HEK293 (cell line): ENCODE measurements at regions not wholly inside any gene's neighbourhood (a gene's known extent, or its start where the extent isn't known, plus 50 kb on each side); places are given as distances from the start of the nearest gene placed in this dataset.
"Not testable (repeated sequence)": the region's sequence is repeated elsewhere in the genome, so short reads cannot be mapped to it uniquely, and the experiment has no call there.

Experiments
- CTCF ChIA-PET: fragments of 350-600 bp; formaldehyde crosslinking; extraction: SDS; loops from one replicate; lab custom pipeline; 2021; ENCODE audit warnings: antibody characterized with exemption; lab: Yijun Ruan, JAX
- POLR2A ChIA-PET: fragments of 300-600 bp; formaldehyde crosslinking; extraction: SDS; loops from one replicate; lab custom pipeline; 2020; ENCODE audit warnings: antibody characterized with exemption, inconsistent platforms; lab: Yijun Ruan, JAX
- H3K27ac ChIP-seq: fragments of 200-500 bp; sonication (Bioruptor generic); 2 replicates; pipeline ENCODE4 v1.5.1; 2014; ENCODE audit warnings: low read depth, low read length, control low read depth, inconsistent platforms; ENCODE audit errors: extremely low read depth
- H3K36me3 ChIP-seq, 2 experiments: fragments of 200-500 bp in 1 of 2; sonication (Bioruptor generic) in 1 of 2; 1 replicate in 1 of 2; 2 replicates in 1 of 2; pipeline ENCODE4 v1.5.1; 2014 to 2017; ENCODE audit warnings: inconsistent platforms in 2 of 2, low read length in 2 of 2; ENCODE audit not compliant: control insufficient read depth in 2 of 2, insufficient read depth in 1 of 2
- H3K4me1 ChIP-seq: fragments of 200-500 bp; sonication (Bioruptor generic); 2 replicates; pipeline ENCODE4 v1.5.1; 2014; ENCODE audit warnings: mild to moderate bottlenecking, low read length, inconsistent platforms; ENCODE audit not compliant: control insufficient read depth, insufficient read depth
- H3K4me3 ChIP-seq: 2 replicates; pipeline ENCODE4 v1.5.1; 2011; ENCODE audit warnings: low read depth, mild to moderate bottlenecking, control low read depth, low read length, moderate library complexity
- H3K9me3 ChIP-seq: fragments of 200-500 bp; sonication (Bioruptor generic); 2 replicates; pipeline ENCODE4 v1.5.1; 2014; ENCODE audit warnings: low read depth, low read length, inconsistent platforms; ENCODE audit not compliant: control insufficient read depth, insufficient read depth
- BCL11B ChIP-seq: fragments of 450-650 bp; formaldehyde crosslinking; IDR thresholded peaks from 2 replicates; pipeline ENCODE4 v1.5.1; 2016; ENCODE audit warnings: low read depth, missing biosample characterization, missing genetic modification characterization
- KLF1 ChIP-seq: fragments of 450-650 bp; formaldehyde crosslinking; IDR thresholded peaks from 2 replicates; pipeline ENCODE4 v1.5.1; 2016; ENCODE audit warnings: missing biosample characterization, missing genetic modification characterization
- PBX3 ChIP-seq: sonication (generic); formaldehyde crosslinking; IDR thresholded peaks from 2 replicates; pipeline ENCODE4 v1.8.1; 2022; ENCODE audit warnings: mild to moderate bottlenecking, moderate library complexity, missing genetic modification reagents
- PRDM10 ChIP-seq: fragments of 450-650 bp; formaldehyde crosslinking; IDR thresholded peaks from 2 replicates; pipeline ENCODE4 v1.5.1; 2016; ENCODE audit warnings: missing biosample characterization, missing genetic modification characterization
- REST ChIP-seq: fragments of 450-650 bp; formaldehyde crosslinking; IDR thresholded peaks from 2 replicates; pipeline ENCODE4 v1.5.1; 2016; ENCODE audit warnings: missing biosample characterization, missing genetic modification characterization
- SCRT1 ChIP-seq: fragments of 450-650 bp; formaldehyde crosslinking; IDR thresholded peaks from 2 replicates; pipeline ENCODE4 v1.5.1; 2016; ENCODE audit warnings: missing biosample characterization, missing genetic modification characterization, borderline replicate concordance
- SCRT2 ChIP-seq: fragments of 450-650 bp; formaldehyde crosslinking; IDR thresholded peaks from 2 replicates; pipeline ENCODE4 v1.5.1; 2016; ENCODE audit warnings: missing biosample characterization, missing genetic modification characterization
- TSHZ1 ChIP-seq: fragments of 450-650 bp; formaldehyde crosslinking; IDR thresholded peaks from 2 replicates; pipeline ENCODE4 v1.5.1; 2016; ENCODE audit warnings: missing biosample characterization, missing genetic modification characterization, borderline replicate concordance
- ZBTB17 ChIP-seq: fragments of 450-650 bp; formaldehyde crosslinking; IDR thresholded peaks from 2 replicates; pipeline ENCODE4 v1.5.1; 2016; ENCODE audit warnings: missing biosample characterization, missing genetic modification characterization
- ZBTB21 ChIP-seq: fragments of 450-650 bp; formaldehyde crosslinking; IDR thresholded peaks from 2 replicates; pipeline ENCODE4 v1.5.1; 2017; ENCODE audit warnings: missing biosample characterization, missing genetic modification characterization
- ZNF10 ChIP-seq: fragments of 450-650 bp; formaldehyde crosslinking; IDR thresholded peaks from 2 replicates; pipeline ENCODE4 v1.5.1; 2017; ENCODE audit warnings: missing biosample characterization, missing genetic modification characterization
- ZNF146 ChIP-seq: fragments of 450-650 bp; formaldehyde crosslinking; IDR thresholded peaks from 2 replicates; pipeline ENCODE4 v1.5.1; 2016; ENCODE audit warnings: missing biosample characterization, missing genetic modification characterization
- ZNF18 ChIP-seq: fragments of 450-650 bp; formaldehyde crosslinking; IDR thresholded peaks from 2 replicates; pipeline ENCODE4 v1.5.1; 2016; ENCODE audit warnings: missing biosample characterization, missing genetic modification characterization
- ZNF184 ChIP-seq: fragments of 450-650 bp; IDR thresholded peaks from 2 replicates; pipeline ENCODE4 v1.5.1; 2018; ENCODE audit warnings: missing biosample characterization, mild to moderate bottlenecking, missing genetic modification characterization
- ZNF530 ChIP-seq: fragments of 450-650 bp; formaldehyde crosslinking; IDR thresholded peaks from 2 replicates; pipeline ENCODE4 v1.5.1; 2016; ENCODE audit warnings: low read depth, missing biosample characterization, missing genetic modification characterization
- ZNF558 ChIP-seq: fragments of 450-650 bp; formaldehyde crosslinking; IDR thresholded peaks from 2 replicates; pipeline ENCODE4 v1.5.1; 2016; ENCODE audit warnings: missing biosample characterization, missing genetic modification characterization
- ZNF76 ChIP-seq: fragments of 450-650 bp; formaldehyde crosslinking; IDR thresholded peaks from 2 replicates; pipeline ENCODE4; 2016; ENCODE audit warnings: low read depth, missing biosample characterization, missing genetic modification characterization, borderline replicate concordance
- ZNF843 ChIP-seq: fragments of 450-650 bp; formaldehyde crosslinking; IDR thresholded peaks from 2 replicates; pipeline ENCODE4 v1.5.1; 2016; ENCODE audit warnings: missing biosample characterization, missing genetic modification characterization
- ZSCAN23 ChIP-seq: fragments of 450-650 bp; formaldehyde crosslinking; IDR thresholded peaks from 2 replicates; pipeline ENCODE4 v1.5.1; 2016; ENCODE audit warnings: missing biosample characterization, missing genetic modification characterization
- ZSCAN30 ChIP-seq: fragments of 450-650 bp; IDR thresholded peaks from 2 replicates; pipeline ENCODE4 v1.5.1; 2018; ENCODE audit warnings: missing biosample characterization, mild to moderate bottlenecking, missing genetic modification characterization, moderate library complexity
- ZXDB ChIP-seq: fragments of 450-650 bp; formaldehyde crosslinking; IDR thresholded peaks from 2 replicates; pipeline ENCODE4 v1.5.1; 2016; ENCODE audit warnings: missing biosample characterization, missing genetic modification characterization

- TF ChIP-seq SCRT1 = 0 out of 2 replicates have a peak, but pooled peaks have one; percentile 24
- peak; percentile 91 for TF ChIP-seq ZNF184 (tag by site-specific recombination)
- TF ChIP-seq SCRT2 (tag by site-specific recombination) = peak; percentile 38; the same call in 1 of the 2 replicates
- TF ChIP-seq, all 188 proteins: peak for 3; not testable (repeated sequence) for 185
- H3K27ac ChIP-seq, CTCF ChIA-PET, H3K4me3 ChIP-seq, POLR2A ChIA-PET, H3K9me3 ChIP-seq, H3K36me3 ChIP-seq, H3K4me1 ChIP-seq: not testable (repeated sequence)
Measured at GRCh38 chr5:101290761-101291160, 387.7 kb upstream of the ST8SIA4 start.

GRCh38 chr5:101288633-101289032, 385.6 kb upstream of the ST8SIA4 start:
- POLR2A ChIA-PET = no interaction called here
- TF ChIP-seq PBX3 (CRISPR knock-in tag) (no peak), ZNF843 (tag by site-specific recombination) (peak; percentile 96), ZNF10 (peak; percentile 90), ZNF18 (tag by site-specific recombination) (0 out of 2 replicates have a peak, but pooled peaks have one; percentile 39), ZNF558 (tag by site-specific recombination) (0 out of 2 replicates have a peak, but pooled peaks have one; percentile 58), ZNF76 (peak; percentile 49; the same call in 1 of the 2 replicates), ZSCAN30 (tag by site-specific recombination) (0 out of 2 replicates have a peak, but pooled peaks have one; percentile 31), REST (tag by site-specific recombination) (no peak), ZBTB21 (tag by site-specific recombination) (peak; percentile 71), ZNF146 (no peak; the same call in 1 of the 2 replicates), ZNF530 (tag by site-specific recombination) (no peak), BCL11B (tag by site-specific recombination) (peak; percentile 94), TSHZ1 (tag by site-specific recombination) (peak; percentile 99), KLF1 (tag by site-specific recombination) (0 out of 2 replicates have a peak, but pooled peaks have one; percentile 36), ZXDB (tag by site-specific recombination) (peak; percentile 84), PRDM10 (tag by site-specific recombination) (no peak), ZSCAN23 (0 out of 2 replicates have a peak, but pooled peaks have one; percentile 86), ZBTB17 (tag by site-specific recombination) (peak; percentile 66), SCRT1 (0 out of 2 replicates have a peak, but pooled peaks have one; percentile 24)

More at GRCh38 chr5:101288633-101289032, 385.6 kb upstream of the ST8SIA4 start:
- CTCF ChIA-PET = no interaction called here
- Histone ChIP-seq H3K4me1 (peaks cover 8% of the 10 kb centered on the region), H3K27ac (no peak overlapping the region), H3K4me3 (no peak overlapping the region), H3K36me3 (no peaks in the 10 kb centered on the region), H3K9me3 (no peaks in the 10 kb centered on the region)
